ENCODE measurements at regions not wholly inside any gene's neighbourhood (a gene's known extent, or its start where the extent isn't known, plus 50 kb on each side); places are given as distances from the start of the nearest gene placed in this dataset.

GRCh38 chr4:176569301-176569700 is 223.4 kb downstream of the VEGFC start:
- no peak overlapping the region for H3K4me3 ChIP-seq (replicated peaks; ENCODE audit: low read depth, low read length)
- peak; percentile 23 for TF ChIP-seq CTCF (IDR thresholded peaks at IDR 0.05; ENCODE audit: low read length, missing control alignments)
- peak; percentile 17 for DNase-seq (ENCODE audit: low read depth)

- no peak overlapping the region for H3K4me3 ChIP-seq (replicated peaks; ENCODE audit: low read depth, low read length)
- DNase-seq (ENCODE audit: low read depth): no peak
- TF ChIP-seq CTCF (IDR thresholded peaks at IDR 0.05; ENCODE audit: low read length, missing control alignments): no peak
Observed at GRCh38 chr4:176571206-176571605, 221.5 kb downstream of the VEGFC start.

- TF ChIP-seq CTCF (IDR thresholded peaks at IDR 0.05; ENCODE audit: low read length, missing control alignments): no peak
- DNase-seq (ENCODE audit: low read depth): peak; percentile 6
- no peak overlapping the region for H3K4me3 ChIP-seq (replicated peaks; ENCODE audit: low read depth, low read length)
Observed at GRCh38 chr4:176575141-176575730, 217.5 kb downstream of the VEGFC start.

- no peak for DNase-seq (ENCODE audit: low read depth)
- H3K4me3 ChIP-seq (replicated peaks; ENCODE audit: low read depth, low read length): no peak overlapping the region
- no peak for TF ChIP-seq CTCF (IDR thresholded peaks at IDR 0.05; ENCODE audit: low read length, missing control alignments)
Observed at GRCh38 chr4:176579226-176579625, 213.5 kb downstream of the VEGFC start.

- no peak for TF ChIP-seq CTCF (IDR thresholded peaks at IDR 0.05; ENCODE audit: low read length, missing control alignments)
- H3K4me3 ChIP-seq (replicated peaks; ENCODE audit: low read depth, low read length): no peak overlapping the region
- no peak for DNase-seq (ENCODE audit: low read depth)
Observed at GRCh38 chr4:176583278-176583677, 209.4 kb downstream of the VEGFC start.

- H3K4me3 ChIP-seq (replicated peaks; ENCODE audit: low read depth, low read length): no peak overlapping the region
- no peak for DNase-seq (ENCODE audit: low read depth)
- TF ChIP-seq CTCF (IDR thresholded peaks at IDR 0.05; ENCODE audit: low read length, missing control alignments): no peak
Observed at GRCh38 chr4:176584031-176584606, 208.6 kb downstream of the VEGFC start.

GRCh38 chr4:176587920-176588319 is 204.8 kb downstream of the VEGFC start:
- peak; percentile 96 for DNase-seq (ENCODE audit: low read depth)
- TF ChIP-seq CTCF (IDR thresholded peaks at IDR 0.05; ENCODE audit: low read length, missing control alignments): no peak
- H3K4me3 ChIP-seq (replicated peaks; ENCODE audit: low read depth, low read length): no peak overlapping the region
